Left hindlimb (tissue), 1 donor: ENCODE measurements at regions not wholly inside any gene's neighbourhood (a gene's known extent, or its start where the extent isn't known, plus 50 kb on each side); places are given as distances from the start of the nearest gene placed in this dataset.

Experiments used
- DNase-seq: peaks from one replicate; pipeline ENCODE4 v3.0.0-alpha.2; 2018

DNA sequence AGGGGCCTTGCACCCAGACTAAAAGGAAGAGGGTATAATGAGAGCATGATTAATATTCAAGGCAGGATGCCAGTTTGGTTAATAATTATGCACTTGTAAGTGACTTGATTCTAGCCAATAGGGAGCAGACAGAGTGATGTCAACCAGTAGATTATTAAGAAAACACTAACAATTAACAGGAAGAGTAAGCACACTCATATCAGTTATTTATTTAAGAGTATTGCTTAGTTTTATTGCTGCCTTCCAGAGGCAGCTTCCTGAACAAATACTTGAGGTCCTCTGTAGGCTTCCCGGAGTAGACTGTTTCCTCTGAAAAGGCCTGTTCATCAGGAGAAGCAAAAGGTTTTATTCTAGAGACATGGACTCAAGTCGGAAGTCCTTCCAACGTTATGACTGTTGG is 129.1 kb upstream of the AFF2 start:
- no peak for DNase-seq

DNA sequence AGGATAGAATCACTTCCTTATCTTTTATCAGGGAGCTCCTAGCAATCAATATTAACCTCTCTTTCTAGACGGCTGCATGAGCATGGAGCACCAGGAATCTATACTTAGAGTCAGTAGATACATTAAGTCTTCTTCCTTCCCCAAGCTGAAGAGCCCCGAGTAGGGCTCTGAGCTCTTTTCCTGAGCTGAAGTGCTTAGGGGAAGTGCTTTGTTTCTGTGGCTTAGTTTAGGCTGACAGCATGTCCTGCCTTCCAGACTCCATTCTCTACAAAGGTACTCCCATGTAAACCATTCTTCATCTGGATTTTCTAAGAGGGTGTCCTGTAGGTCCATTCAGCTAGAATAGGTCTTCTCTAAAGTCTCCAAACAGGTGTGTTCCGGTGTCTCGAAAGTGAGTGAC is 127.5 kb upstream of the AFF2 start:
- no peak for DNase-seq

DNA sequence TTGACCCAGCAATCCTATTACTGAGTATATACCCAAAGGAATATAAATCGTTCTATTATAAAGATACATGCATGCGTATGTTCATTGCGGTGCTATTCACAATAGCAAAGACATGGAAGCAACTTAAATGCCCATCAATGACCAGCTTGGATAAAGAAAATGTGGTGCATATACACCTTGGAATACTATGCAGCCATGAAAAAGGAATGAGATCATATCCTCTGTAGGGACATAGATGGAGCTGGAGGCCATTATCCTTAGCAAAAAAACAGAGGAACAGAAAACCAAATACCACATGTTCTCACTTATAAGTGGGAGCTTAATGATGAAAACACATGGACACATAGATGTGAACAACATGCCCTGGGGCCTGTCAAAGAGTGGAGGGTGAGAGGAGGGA is 124.1 kb upstream of the AFF2 start:
- DNase-seq = no peak

DNA sequence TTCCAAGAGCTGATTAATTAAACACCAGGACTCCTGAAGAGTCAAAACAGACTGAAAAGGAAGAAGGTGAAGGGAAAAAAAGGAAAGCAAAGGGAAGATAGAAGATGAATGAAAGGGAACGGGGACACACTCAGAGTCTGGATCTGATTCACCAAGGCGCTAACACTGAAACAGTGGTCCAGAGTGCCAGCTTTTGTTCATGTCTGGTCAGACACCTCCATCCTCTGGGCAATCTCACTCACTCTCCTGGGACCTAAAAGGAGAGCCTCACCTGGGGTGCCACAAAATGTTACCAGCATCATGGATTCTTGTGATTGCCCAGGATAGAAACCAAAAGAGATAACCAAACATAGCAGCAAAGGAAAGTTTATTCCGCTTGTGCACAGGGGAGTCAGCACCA is 120.3 kb upstream of the AFF2 start:
- DNase-seq = no peak

DNA sequence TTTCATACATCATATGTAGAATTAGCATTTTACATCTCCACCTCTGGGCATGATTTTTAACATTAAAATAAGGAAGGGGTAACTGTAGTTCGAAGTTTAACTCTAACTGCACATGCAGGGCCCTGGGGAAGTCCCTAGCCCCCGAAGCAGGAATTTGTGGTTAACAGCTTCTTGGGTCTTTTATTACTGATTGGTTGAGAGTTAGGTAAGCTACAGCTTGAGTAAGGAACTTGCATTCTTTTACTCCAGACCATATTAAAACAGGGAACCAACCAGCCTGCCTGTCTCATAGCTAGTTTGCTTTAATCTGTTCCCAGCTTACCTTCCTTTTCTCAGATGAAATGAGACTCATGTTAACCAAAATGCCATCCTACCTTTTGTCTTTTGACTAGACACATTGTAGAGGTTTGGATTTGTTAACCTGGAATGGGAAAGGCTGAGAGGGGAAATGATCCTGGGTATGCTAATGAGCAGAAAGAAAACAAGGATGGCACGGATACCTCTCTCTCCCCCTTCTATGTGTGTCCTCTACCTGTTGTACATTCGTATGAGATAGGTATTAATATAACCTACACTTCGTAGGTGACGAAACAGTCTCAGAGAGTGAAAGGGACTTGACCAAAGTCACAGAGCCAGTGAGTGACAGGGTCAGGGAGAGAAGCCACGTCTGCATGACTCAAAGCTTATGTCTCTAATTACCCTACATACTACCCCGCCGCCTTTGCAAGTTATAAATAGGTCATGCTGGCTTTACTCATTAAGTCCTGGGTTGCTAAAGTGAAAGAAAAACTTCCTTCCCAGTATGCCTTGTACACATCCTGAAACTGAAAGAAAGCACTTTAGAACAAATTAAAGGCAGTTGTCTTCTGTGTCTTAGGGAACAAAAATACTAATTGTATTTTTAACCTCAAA is 119.5 kb upstream of the AFF2 start:
- DNase-seq = no peak

DNA sequence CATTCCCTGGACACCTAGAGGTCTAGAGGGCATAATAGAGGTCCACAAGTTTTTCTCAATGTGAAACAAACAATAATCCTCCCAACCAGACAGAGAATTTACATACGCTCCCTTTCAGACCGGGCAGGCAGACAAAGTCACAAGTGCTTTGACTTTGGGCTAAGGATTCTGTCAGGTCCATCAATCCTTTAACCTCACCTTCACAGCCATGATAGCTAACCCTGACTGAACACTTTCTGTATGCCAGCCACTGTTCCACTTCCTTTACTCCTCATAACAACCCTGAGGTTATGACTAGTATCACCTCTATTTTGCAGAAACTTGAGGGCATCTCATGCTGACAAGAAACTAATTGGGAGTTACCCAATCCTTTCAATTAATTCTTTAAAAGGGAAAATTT is 118.8 kb upstream of the AFF2 start:
- no peak for DNase-seq

DNA sequence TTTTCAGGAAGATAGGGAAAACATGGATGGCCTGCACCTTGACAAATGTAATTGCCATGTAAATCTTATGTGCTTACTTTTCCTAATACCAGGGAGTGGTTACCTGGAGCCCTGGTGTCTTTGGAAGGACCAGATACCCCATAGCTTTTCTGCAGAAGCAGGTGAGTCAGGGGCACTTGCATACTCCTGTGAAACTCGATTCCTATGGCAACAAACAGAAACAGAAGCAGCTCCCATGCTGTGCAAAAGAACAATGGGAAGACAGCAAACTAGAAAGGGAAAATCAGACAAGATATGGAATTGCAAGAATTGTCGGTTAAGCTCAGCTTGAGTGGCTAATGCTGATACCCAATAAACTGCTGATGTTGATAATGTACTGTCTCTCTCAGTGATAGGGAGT is 117.4 kb upstream of the AFF2 start:
- no peak for DNase-seq

DNA sequence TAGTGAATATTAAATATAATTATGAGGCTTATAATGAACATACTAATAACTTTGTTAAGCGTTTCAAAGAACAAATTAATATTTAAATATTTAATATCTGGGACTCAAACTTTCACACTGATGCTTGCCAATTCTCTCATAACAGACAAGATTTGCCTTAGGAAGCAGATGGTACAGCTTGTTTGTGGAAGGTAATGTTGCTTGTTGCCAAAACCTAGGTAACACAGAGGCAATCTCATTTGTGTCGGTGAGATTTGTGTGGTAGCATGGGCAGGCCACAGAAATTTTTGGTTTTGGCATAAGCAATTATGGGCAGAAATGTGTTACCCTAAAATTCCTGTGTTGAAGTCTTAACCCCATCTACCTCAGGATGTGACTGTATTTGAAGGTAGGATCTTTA is 114.9 kb upstream of the AFF2 start:
- DNase-seq = no peak

DNA sequence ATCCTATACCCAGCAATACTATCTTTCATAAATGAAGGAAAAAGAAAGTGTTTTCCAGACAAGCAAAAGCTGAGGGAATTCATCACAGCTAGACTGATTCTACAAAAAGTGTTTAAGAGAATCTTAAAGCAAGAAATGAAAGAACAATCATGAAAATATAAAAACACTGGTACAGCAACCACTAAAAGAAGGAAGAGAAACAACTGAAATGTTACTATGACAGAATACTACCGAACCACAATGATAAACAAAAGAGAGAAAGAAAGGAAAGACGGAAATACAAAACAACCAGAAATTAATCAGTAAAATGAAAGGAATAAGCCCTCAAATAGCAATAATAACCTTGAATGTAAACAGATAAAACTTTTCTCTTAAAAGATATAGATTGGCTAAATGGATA is 110.8 kb upstream of the AFF2 start:
- no peak for DNase-seq

DNA sequence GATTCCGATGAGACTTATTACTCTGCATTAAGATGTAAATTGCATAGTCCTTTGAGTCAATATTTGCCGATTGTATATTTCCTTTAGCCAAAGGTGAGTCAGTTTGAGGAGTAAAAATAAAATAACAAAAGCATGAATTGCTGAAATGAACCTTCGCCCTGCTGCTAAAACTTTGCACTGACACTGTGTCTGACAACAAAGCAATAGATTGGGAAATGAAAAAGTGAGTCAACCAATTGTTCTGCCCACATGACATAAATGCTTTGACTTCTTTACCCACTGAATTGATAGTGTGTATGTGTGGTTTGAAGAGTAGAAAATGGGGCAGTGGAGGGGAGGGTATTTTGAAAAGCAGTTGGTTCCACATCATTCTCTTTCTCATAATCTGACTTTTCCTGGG is 88.4 kb upstream of the AFF2 start:
- DNase-seq = no peak

DNA sequence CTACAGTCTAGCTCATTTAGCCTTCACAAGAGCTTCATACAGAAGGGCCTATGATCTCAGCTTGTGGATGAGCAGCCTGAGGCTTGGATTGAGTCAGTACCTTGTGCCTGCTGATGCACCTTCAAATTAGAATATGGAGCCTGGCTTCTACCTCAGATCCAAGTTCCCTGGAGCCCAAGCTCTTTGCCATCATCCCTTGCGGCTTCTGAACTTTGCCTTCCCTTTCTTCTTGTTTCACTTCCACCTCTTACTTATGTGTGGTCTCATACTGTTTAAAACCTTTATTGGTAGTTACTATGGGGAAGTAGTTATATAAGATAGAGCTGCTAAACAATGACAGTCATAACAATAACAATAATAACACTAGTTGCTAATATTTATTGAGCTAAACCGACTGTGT is 84.3 kb upstream of the AFF2 start:
- DNase-seq = no peak

DNA sequence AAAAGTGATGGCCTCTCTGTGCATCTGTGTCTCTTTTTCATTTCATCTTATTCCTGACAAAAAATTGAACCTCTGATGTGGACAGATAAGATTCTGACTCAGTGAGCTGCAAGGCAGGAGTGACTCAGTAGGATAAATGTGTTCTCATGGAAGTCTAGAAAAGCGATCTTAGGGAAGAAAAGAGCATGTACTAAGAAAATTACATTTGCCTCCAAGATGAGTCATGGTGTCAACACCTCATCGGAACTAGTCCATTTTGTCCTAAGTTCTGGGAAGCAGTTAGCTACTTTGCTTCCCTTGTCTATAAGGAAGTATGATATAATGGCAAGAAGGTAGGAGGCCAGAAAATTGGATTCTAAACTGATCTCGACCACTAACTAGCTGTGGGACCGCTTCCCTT is 83.5 kb upstream of the AFF2 start:
- DNase-seq = no peak

DNA sequence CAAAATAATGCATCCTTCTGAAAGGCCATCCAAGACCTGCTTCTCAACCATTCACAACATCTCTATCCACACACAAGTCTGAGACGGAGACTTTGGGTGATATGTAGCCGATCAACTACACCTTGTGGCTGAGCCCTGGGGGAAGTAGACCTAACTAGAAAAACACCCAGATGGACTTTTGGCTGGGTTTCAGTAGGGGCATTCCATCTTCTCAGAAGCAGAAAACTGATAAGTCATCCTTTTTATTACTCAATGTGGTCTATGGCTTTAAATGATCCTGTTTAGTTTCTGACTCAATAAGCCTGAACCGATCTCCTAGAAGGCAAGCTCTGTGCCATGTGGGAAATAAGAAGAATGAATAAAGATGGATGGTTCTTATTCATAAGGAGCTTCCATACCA is 82.5 kb upstream of the AFF2 start:
- no peak for DNase-seq

DNA sequence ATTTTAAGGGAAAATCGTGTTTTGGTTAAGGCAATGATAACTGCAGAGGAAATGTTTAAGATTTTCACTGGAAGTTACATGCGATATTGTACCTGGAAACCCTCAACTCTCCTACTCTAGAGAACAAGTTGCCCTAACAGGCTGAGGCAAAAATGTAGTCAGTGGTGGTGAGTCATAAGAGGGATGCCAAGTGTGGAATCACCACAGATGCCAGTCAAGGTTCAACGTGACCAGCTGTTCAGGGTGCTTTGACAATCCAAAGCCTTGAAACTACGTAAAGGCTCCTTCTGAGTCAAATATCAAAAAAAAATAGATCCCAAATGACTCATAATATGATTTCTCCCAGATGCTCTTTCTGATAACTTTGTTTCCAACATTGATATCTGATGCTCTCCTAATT is 77.9 kb upstream of the AFF2 start:
- DNase-seq = no peak

DNA sequence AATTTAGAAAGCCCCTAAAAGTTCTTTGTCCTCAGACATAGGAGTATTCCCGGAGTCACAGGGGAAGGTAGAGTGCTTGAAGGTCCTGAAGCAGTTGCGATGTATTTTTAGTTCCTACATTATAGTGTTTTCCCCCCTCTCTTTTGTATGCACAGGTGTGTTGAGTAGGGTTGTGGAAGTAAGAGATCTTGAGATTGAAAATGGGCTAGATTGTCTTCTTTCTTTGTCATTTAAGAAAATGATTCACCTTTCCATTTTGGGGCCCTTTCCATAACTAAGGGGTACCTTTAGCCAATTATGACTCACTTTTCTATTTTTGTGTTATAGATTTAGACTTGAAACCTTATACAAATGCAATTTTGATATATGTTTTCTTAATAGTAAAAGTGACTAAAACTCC is 75.8 kb upstream of the AFF2 start:
- DNase-seq = no peak

DNA sequence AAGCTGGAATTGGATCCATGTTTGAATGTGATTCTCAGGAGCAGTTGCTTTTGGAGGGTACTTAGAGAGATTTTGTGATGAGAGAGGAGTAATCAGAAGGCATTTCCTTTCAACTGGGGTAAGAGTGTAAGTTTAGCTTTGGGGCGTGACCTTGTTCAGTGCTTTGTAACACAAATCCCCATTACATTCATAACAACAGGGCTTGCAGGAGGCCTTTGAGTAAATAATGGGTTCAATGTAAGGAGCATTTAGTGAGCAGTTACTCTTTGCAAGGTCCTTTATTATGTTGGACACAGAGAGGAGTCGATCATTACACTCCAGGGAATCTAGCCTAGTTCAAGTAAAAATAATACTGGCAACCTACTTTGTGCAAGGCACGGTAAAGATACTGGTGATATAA is 74.0 kb upstream of the AFF2 start:
- DNase-seq = no peak

DNA sequence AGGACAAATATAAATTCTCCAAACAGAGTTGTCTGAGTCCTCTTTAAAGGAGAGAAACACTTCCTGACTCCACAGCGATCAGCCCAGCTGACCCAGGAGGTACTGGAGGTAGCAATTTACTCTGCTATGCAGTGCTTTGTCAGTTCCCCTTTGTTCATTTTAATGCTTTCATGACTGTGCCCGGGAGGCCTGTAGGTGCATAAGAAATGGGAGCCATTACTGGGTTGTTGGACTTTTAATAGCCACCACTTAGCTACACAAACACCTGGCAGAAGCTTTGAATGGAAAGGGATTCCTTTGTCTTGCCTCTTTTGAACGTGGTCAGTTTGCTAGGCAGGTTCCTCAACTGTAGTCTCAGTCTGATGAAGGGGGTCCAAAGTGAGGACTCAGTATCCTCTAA is 59.0 kb upstream of the AFF2 start:
- no peak for DNase-seq

DNA sequence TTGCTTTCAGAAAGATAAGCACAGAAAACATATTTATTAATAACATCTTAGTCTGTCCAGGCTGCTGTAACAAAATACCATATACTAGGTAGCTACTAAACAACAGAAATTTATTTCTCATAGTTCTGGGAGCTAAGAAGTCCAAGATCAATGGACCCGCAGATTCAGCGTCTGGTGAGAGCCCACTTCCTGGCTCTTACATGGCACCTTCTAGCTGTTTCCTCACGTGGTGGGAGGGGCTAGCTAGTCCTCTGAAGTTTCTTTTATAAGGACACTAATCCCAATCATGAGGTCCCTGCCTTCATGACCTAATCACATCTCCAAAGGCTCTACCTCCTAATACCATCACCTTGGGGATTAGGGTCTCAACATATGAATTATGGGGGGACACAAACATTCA is 57.2 kb upstream of the AFF2 start:
- DNase-seq = no peak

DNA sequence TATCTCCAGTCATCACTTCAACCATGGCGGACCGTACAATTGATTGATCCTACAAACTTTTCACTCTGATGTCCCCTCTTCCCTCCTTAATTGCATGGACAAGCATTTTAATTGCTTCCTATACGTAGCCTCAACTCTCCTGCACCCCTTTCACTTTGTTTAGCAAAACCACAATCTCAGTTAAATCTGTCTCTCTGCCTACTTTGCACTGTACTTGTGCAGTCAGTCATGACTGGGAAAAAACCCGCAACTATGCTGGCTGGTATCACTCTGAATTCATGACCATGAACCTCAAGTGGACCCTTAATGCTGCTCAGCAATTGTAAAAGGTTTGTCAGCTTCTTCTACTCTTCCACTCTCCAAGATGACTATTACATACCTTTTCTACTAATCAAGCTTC is 51.7 kb upstream of the AFF2 start:
- DNase-seq = no peak
